ENCODE measurements at regions not wholly inside any gene's neighbourhood (a gene's known extent, or its start where the extent isn't known, plus 50 kb on each side); places are given as distances from the start of the nearest gene placed in this dataset.

- FAIRE-seq (no peak), DNase-seq (ENCODE audit: insufficient read length, low spot score) (no peak)
- TF ChIP-seq CTCF (IDR thresholded peaks at IDR 0.05; ENCODE audit: insufficient read depth, missing control alignments), result no peak
These were observed 192.8 kb upstream of the NRIP1 start for GRCh38 chr21:15257646-15258045.

- DNase-seq (ENCODE audit: insufficient read length, low spot score), result no peak
- TF ChIP-seq CTCF (IDR thresholded peaks at IDR 0.05; ENCODE audit: insufficient read depth, missing control alignments), result no peak
- no peak for FAIRE-seq
These were observed 195.0 kb upstream of the NRIP1 start for GRCh38 chr21:15259824-15260223.

GRCh38 chr21:15260604-15261003 is 195.8 kb upstream of the NRIP1 start:
- FAIRE-seq, result no peak
- no peak for DNase-seq (ENCODE audit: insufficient read length, low spot score)
- TF ChIP-seq CTCF (IDR thresholded peaks at IDR 0.05; ENCODE audit: insufficient read depth, missing control alignments), result no peak

- no peak for FAIRE-seq
These were observed 199.4 kb upstream of the NRIP1 start for GRCh38 chr21:15264084-15264665.

GRCh38 chr21:15272171-15272570 is 207.4 kb upstream of the NRIP1 start:
- no peak for DNase-seq (ENCODE audit: insufficient read length, low spot score)

More at GRCh38 chr21:15264084-15264665, 199.4 kb upstream of the NRIP1 start:
- DNase-seq (ENCODE audit: insufficient read length, low spot score), result no peak
- no peak for TF ChIP-seq CTCF (IDR thresholded peaks at IDR 0.05; ENCODE audit: insufficient read depth, missing control alignments)

GRCh38 chr21:15272591-15272990 is 207.8 kb upstream of the NRIP1 start:
- no peak for DNase-seq (ENCODE audit: insufficient read length, low spot score)
- no peak for FAIRE-seq
- TF ChIP-seq CTCF (IDR thresholded peaks at IDR 0.05; ENCODE audit: insufficient read depth, missing control alignments), result no peak

More at GRCh38 chr21:15272171-15272570, 207.4 kb upstream of the NRIP1 start:
- FAIRE-seq, result no peak
- no peak for TF ChIP-seq CTCF (IDR thresholded peaks at IDR 0.05; ENCODE audit: insufficient read depth, missing control alignments)

GRCh38 chr21:15273244-15273643 is 208.4 kb upstream of the NRIP1 start:
- FAIRE-seq, result no peak
- no peak for DNase-seq (ENCODE audit: insufficient read length, low spot score)
- no peak for TF ChIP-seq CTCF (IDR thresholded peaks at IDR 0.05; ENCODE audit: insufficient read depth, missing control alignments)

All from D721Med (cell line).